B cell (primary cell): ENCODE measurements at regions not wholly inside any gene's neighbourhood (a gene's known extent, or its start where the extent isn't known, plus 50 kb on each side); places are given as distances from the start of the nearest gene placed in this dataset.

ENCODE experiments used
- ATAC-seq: fragments of 200-7000 bp; cut with Tn5 transposase; one replicate; pipeline ENCODE4 v1.10.0; 2021; ENCODE audit warnings: low read depth, mild to moderate bottlenecking, moderate number of reproducible peaks, moderate library complexity
- CTCF ChIA-PET: fragments of 350-600 bp; sonication (Branson Sonifier 250); formaldehyde crosslinking; loops from one replicate; lab custom pipeline; 2021; ENCODE audit warnings: antibody characterized with exemption, inconsistent platforms; lab: Charles Lee
- POLR2A ChIA-PET: fragments of 350-600 bp; sonication (Branson Sonifier 250); formaldehyde crosslinking; loops from one replicate; lab custom pipeline; 2021; ENCODE audit warnings: antibody characterized with exemption; lab: Charles Lee
- DNase-seq: peaks from one replicate; pipeline ENCODE4 v3.0.0; 2013
- H2AFZ ChIP-seq: 2 replicates; pipeline ENCODE4 v1.6.1; 2012; ENCODE audit warnings: mild to moderate bottlenecking, low read depth, low read length; ENCODE audit not compliant: insufficient read depth, poor library complexity, severe bottlenecking
- H3K27ac ChIP-seq, 2 donors: 1 replicate in 1 of 2; 2 replicates in 1 of 2; pipeline ENCODE4 v1.5.1; 2012 to 2013; ENCODE audit warnings: low read length in 2 of 2, mild to moderate bottlenecking in 2 of 2, moderate library complexity in 1 of 2
- H3K27me3 ChIP-seq, 4 experiments: fragments of 200-600 bp in 1 of 4; sonication (generic) in 1 of 4; replicated peaks in 1 of 4; 1 replicate in 2 of 4; 2 replicates in 2 of 4; pipeline versions ENCODE4 v1.6.1 to v1.7.0; 2013 to 2016; ENCODE audit warnings: low read length in 3 of 4, mild to moderate bottlenecking in 2 of 4, mixed read lengths in 1 of 4, moderate library complexity in 1 of 4; ENCODE audit not compliant: insufficient read depth in 4 of 4, control insufficient read depth in 3 of 4; ENCODE audit errors: control extremely low read depth in 1 of 4
- H3K36me3 ChIP-seq, 2 experiments: replicated peaks in 1 of 2; 1 replicate in 1 of 2; 2 replicates in 1 of 2; pipeline versions ENCODE4 v1.6.1 to v1.7.1; 2013; ENCODE audit warnings: low read length in 1 of 2; ENCODE audit not compliant: insufficient read depth in 2 of 2, control insufficient read depth in 1 of 2; ENCODE audit errors: control extremely low read depth in 1 of 2, extremely low read depth in 1 of 2
- H3K4me1 ChIP-seq, 2 donors: fragments of 200-600 bp in 1 of 2; sonication (generic) in 1 of 2; 1 replicate in 1 of 2; 2 replicates in 1 of 2; pipeline versions ENCODE4 v1.5.1 to v1.6.1; 2013 to 2017; ENCODE audit warnings: low read length in 2 of 2; ENCODE audit not compliant: control insufficient read depth in 2 of 2, insufficient read depth in 2 of 2
- H3K4me2 ChIP-seq: replicated peaks from 2 replicates; pipeline ENCODE3; 2012; ENCODE audit warnings: mild to moderate bottlenecking, low read depth, low read length; ENCODE audit not compliant: poor library complexity, severe bottlenecking
- H3K4me3 ChIP-seq, 5 experiments: fragments of 200-600 bp in 1 of 5; sonication (generic) in 1 of 5; 1 replicate in 3 of 5; 2 replicates in 2 of 5; pipeline versions ENCODE4 v1.5.1 to v1.7.0; 2011 to 2016; ENCODE audit warnings: low read length in 4 of 5, mild to moderate bottlenecking in 4 of 5, low read depth in 2 of 5, control low read depth in 1 of 5, moderate library complexity in 1 of 5; ENCODE audit not compliant: insufficient read depth in 1 of 5; ENCODE audit errors: control extremely low read depth in 1 of 5, extremely low read depth in 1 of 5
- H3K79me2 ChIP-seq: fragments of 200-600 bp; sonication (generic); one replicate; pipeline ENCODE4 v1.6.0; 2016; ENCODE audit warnings: low read length; ENCODE audit not compliant: control insufficient read depth, insufficient read depth
- H3K9ac ChIP-seq: fragments of 200-600 bp; sonication (generic); 2 replicates; pipeline ENCODE4 v1.6.1; 2017; ENCODE audit warnings: mild to moderate bottlenecking, low read length, moderate library complexity
- H3K9me3 ChIP-seq, 3 donors: one replicate each; pipeline versions ENCODE4 v1.6.1 to v1.7.1; 2013; ENCODE audit warnings: low read length in 2 of 3; ENCODE audit not compliant: control insufficient read depth in 2 of 3, insufficient read depth in 1 of 3; ENCODE audit errors: control extremely low read depth in 1 of 3
- H4K20me1 ChIP-seq: 2 replicates; pipeline ENCODE4 v1.6.0; 2012; ENCODE audit warnings: mild to moderate bottlenecking, low read length; ENCODE audit not compliant: insufficient read depth, control insufficient read depth, poor library complexity, severe bottlenecking
- H3K27ac Mint-ChIP-seq: one replicate; pipeline ENCODE4 v1.8.0; 2021; ENCODE audit warnings: mixed read lengths
- H3K27me3 Mint-ChIP-seq: one replicate; pipeline ENCODE4 v1.8.0; 2021; ENCODE audit warnings: mixed read lengths
- H3K4me1 Mint-ChIP-seq: one replicate; pipeline ENCODE4 v1.8.0; 2021; ENCODE audit warnings: mixed read lengths
- H3K4me3 Mint-ChIP-seq: one replicate; pipeline ENCODE4 v1.8.0; 2021; ENCODE audit warnings: mixed read lengths
- H3K9me3 Mint-ChIP-seq: one replicate; pipeline ENCODE4 v1.8.0; 2022; ENCODE audit warnings: mixed read lengths; ENCODE audit not compliant: insufficient read depth
- EZH2 ChIP-seq: IDR thresholded peaks from 2 replicates; pipeline ENCODE4 v1.6.1; 2012; ENCODE audit warnings: borderline replicate concordance, low read depth, mild to moderate bottlenecking, moderate library complexity, low read length; ENCODE audit not compliant: insufficient read depth, poor library complexity, severe bottlenecking
- WGBS: methylation state at CpG from one replicate; pipeline ENCODE4 v1.1.5; 2013; ENCODE audit warnings: missing lambda C conversion rate; ENCODE audit not compliant: insufficient coverage; 5-methylcytosine and 5-hydroxymethylcytosine counted together
- intact Hi-C: fragments of 100-400 bp; cut with micrococcal nuclease; formaldehyde crosslinking; loops from one replicate; pipeline ENCODE4 v1.10.0; 2022
- TF ChIP-seq, protein P1 (sequence below): fragments of 200-600 bp; IDR thresholded peaks from one replicate; pipeline ENCODE4 v1.8.0; 2022; ENCODE audit warnings: antibody characterized with exemption, mild to moderate bottlenecking

DNA sequence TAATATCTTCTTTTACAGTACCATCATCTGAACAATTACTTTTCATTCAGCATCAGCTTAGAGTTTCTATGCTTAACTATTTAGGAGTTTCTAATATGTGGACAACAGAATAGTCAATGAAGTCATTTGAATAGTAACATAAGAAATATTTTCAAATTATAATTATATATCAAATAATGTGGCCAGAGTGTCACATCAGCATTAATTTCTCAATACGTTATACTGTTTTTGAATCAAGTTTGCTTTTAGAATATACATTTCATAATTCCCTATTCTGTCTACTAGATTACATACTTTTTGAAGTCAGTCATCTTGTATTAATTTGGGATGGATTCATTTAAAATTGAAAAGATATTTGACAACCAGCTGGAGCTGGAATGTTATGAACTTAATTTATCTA, 677.4 kb upstream of the PABPC4L start:
- Mint-ChIP-seq H3K4me3 (no peak overlapping the region), H3K27ac (no peak overlapping the region), H3K9me3 (no peaks in the 10 kb centered on the region), H3K4me1 (no peaks in the 10 kb centered on the region), H3K27me3 (no peaks in the 10 kb centered on the region)
- WGBS = no CpG with 5 or more reads among the region's 1 CpG
- H3K36me3 ChIP-seq = no peaks in the 10 kb centered on the region
- no peaks in the 10 kb centered on the region for H3K27me3 ChIP-seq
- H2AFZ ChIP-seq = no peak overlapping the region
- no peaks in the 10 kb centered on the region for H3K79me2 ChIP-seq
- no peak overlapping the region for H3K4me3 ChIP-seq
- H3K4me1 ChIP-seq = no peaks in the 10 kb centered on the region
- ChIA-PET POLR2A (no interaction called here), CTCF (no interaction called here)
- H3K4me2 ChIP-seq = no peak overlapping the region
- H3K27ac ChIP-seq = no peak overlapping the region
- no peak for ATAC-seq
- TF ChIP-seq, protein P1, sequence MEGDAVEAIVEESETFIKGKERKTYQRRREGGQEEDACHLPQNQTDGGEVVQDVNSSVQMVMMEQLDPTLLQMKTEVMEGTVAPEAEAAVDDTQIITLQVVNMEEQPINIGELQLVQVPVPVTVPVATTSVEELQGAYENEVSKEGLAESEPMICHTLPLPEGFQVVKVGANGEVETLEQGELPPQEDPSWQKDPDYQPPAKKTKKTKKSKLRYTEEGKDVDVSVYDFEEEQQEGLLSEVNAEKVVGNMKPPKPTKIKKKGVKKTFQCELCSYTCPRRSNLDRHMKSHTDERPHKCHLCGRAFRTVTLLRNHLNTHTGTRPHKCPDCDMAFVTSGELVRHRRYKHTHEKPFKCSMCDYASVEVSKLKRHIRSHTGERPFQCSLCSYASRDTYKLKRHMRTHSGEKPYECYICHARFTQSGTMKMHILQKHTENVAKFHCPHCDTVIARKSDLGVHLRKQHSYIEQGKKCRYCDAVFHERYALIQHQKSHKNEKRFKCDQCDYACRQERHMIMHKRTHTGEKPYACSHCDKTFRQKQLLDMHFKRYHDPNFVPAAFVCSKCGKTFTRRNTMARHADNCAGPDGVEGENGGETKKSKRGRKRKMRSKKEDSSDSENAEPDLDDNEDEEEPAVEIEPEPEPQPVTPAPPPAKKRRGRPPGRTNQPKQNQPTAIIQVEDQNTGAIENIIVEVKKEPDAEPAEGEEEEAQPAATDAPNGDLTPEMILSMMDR = no peak
- TF ChIP-seq EZH2 = no peak
- intact Hi-C loops = no loop called here
- H3K9ac ChIP-seq = no peak overlapping the region
- H3K9me3 ChIP-seq = no peaks in the 10 kb centered on the region
- no peak for DNase-seq
- H4K20me1 ChIP-seq = no peaks in the 10 kb centered on the region

DNA sequence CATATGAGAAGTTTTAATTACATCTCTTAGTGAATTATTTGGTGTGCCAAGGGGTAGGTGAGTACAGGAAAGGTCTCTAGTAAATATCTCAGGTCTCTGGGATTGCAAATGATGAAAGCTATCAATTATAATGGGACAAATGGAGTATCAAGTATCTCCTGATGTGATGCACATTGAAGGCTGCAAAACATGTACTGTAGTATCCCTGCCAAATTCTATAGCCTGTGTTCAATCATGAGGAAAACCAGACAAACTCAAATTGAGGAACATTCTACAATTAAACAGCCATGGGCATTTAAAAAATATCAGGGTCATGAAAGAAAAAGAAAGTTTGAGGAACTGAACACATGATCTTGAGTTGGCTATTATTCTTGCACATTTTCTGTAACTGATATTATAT, 665.4 kb upstream of the PABPC4L start:
- no peak overlapping the region for H2AFZ ChIP-seq
- H3K9me3 Mint-ChIP-seq = peaks cover 2% of the 10 kb centered on the region
- H3K79me2 ChIP-seq = no peaks in the 10 kb centered on the region
- no peak overlapping the region for H3K4me3 ChIP-seq
- ATAC-seq (no peak), DNase-seq (no peak)
- intact Hi-C loops = no loop called here
- ChIA-PET POLR2A (no interaction called here), CTCF (no interaction called here)
- H3K27me3 ChIP-seq = no peaks in the 10 kb centered on the region
- H3K4me1 ChIP-seq = no peaks in the 10 kb centered on the region
- no peak overlapping the region for H3K4me3 Mint-ChIP-seq
- no peak overlapping the region for H3K27ac ChIP-seq
- TF ChIP-seq EZH2 = no peak
- TF ChIP-seq, protein P1 = no peak
- H3K27ac Mint-ChIP-seq = no peak overlapping the region
- no peaks in the 10 kb centered on the region for H3K4me1 Mint-ChIP-seq
- H3K4me2 ChIP-seq = no peak overlapping the region
- no peaks in the 10 kb centered on the region for H4K20me1 ChIP-seq
- H3K27me3 Mint-ChIP-seq = no peaks in the 10 kb centered on the region
- peaks cover 0 to 4% (median 0%) of the 10 kb centered on the region in 3 donors for H3K9me3 ChIP-seq
- no peak overlapping the region for H3K9ac ChIP-seq
- no peaks in the 10 kb centered on the region for H3K36me3 ChIP-seq
